KOPT-K1 (cell line): ENCODE measurements at regions not wholly inside any gene's neighbourhood (a gene's known extent, or its start where the extent isn't known, plus 50 kb on each side); places are given as distances from the start of the nearest gene placed in this dataset.
"Not testable (repeated sequence)": the region's sequence is repeated elsewhere in the genome, so short reads cannot be mapped to it uniquely, and the experiment has no call there.

Experiments used
- H3K27ac ChIP-seq: fragments of 200-600 bp; sonication (generic); 2 replicates; pipeline ENCODE4 v1.5.1; 2016; ENCODE audit warnings: antibody characterized with exemption, mild to moderate bottlenecking, low read depth, low read length; ENCODE audit not compliant: poor library complexity, severe bottlenecking
- H3K36me3 ChIP-seq: fragments of 200-600 bp; sonication (generic); 2 replicates; pipeline ENCODE4 v1.5.1; 2017; ENCODE audit warnings: antibody characterized with exemption, mild to moderate bottlenecking, low read length, moderate library complexity; ENCODE audit not compliant: insufficient read depth
- H3K9me3 ChIP-seq: fragments of 200-600 bp; sonication (generic); 2 replicates; pipeline ENCODE4 v1.5.1; 2017; ENCODE audit warnings: antibody characterized with exemption, low read length, mild to moderate bottlenecking; ENCODE audit not compliant: insufficient read depth, poor library complexity, severe bottlenecking

GRCh38 chr15:96804754-96805153 is 474.3 kb downstream of the NR2F2 start:
- Histone ChIP-seq H3K27ac (no peak overlapping the region), H3K9me3 (no peaks in the 10 kb centered on the region), H3K36me3 (no peaks in the 10 kb centered on the region)

DNA sequence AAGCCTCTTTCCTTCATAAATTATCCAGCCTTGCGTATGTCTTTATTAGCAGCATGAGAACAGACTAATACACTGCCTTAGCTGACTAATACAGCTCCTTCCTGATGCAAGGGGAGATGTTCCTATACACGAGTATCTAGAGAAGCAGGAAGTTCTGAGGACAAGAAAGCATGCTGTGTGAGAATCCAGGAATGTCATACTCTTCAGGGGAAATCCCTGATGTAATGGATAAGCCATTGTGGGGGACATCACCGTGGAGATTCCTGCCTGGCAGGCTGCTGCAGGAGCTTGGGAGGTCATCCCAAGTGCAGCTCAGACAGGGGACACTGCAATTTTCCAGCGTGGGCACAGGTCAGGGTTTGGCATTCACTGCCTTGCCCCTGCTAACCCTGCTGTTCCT is 476.9 kb downstream of the NR2F2 start:
- Histone ChIP-seq H3K27ac (no peak overlapping the region), H3K36me3 (no peaks in the 10 kb centered on the region), H3K9me3 (no peaks in the 10 kb centered on the region)

DNA sequence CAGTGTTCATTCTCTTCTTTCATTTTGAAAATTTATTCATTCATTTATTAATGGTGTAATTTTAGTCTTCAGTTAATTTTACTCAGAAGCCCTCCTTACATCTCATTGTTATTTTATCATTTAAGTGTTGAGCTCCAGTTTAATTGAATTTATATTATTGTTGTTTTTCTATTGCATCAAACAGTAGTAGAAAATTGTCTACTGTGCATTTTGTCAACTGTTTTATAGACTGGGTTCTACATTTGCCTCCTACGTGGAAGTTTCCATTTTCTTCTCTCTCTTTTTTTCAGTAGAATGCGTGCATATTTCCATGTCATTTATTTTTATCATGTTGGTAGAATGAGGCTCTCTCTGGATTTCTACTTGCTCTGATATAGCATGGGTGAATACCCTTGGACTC is 487.4 kb downstream of the NR2F2 start:
- no peaks in the 10 kb centered on the region for H3K36me3 ChIP-seq
- H3K9me3 ChIP-seq: no peaks in the 10 kb centered on the region
- H3K27ac ChIP-seq: no peak overlapping the region

- no peaks in the 10 kb centered on the region for H3K36me3 ChIP-seq
- H3K9me3 ChIP-seq: no peaks in the 10 kb centered on the region
- H3K27ac ChIP-seq: no peak overlapping the region
Measured at GRCh38 chr15:96818861-96819260, 488.4 kb downstream of the NR2F2 start.

GRCh38 chr15:96827981-96828380 is 497.5 kb downstream of the NR2F2 start:
- H3K9me3 ChIP-seq: no peaks in the 10 kb centered on the region
- no peak overlapping the region for H3K27ac ChIP-seq
- no peaks in the 10 kb centered on the region for H3K36me3 ChIP-seq

DNA sequence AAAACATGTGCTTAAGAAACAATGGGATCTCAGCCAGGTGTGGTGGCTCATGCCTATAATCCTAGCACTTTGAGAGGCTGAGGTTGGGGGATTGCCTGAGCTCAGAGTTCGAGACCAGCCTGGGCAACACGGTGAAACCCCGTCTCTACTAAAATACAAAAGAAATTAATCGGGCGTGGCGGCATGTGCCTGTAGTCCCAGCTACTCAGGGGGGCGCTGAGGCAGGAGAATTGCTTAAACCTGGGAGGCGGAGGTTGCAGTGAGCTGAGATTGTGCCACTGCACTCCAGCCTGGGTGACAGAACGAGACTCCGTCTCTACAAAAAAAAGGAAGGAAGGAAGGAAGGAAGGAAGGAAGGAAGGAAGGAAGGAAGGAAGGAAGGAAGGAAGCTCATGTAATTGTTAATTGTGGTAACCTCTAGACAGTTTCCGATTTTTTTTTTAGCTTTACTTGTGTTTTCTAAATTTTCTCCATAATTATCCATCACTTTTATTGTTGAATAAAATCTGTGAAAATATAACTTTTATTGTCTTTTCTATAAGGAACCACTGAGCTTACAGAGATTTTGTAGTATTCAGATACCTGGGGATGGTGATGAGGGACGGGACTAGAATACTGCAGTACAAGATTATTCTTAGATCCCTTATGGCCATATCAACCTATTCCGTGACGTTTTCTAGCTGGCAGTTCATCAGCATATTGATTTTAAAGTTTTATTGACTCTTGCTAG is 506.9 kb downstream of the NR2F2 start:
- Histone ChIP-seq H3K27ac (no peak overlapping the region), H3K36me3 (no peaks in the 10 kb centered on the region), H3K9me3 (no peaks in the 10 kb centered on the region)

GRCh38 chr15:96838081-96838480 is 507.6 kb downstream of the NR2F2 start:
- H3K36me3 ChIP-seq: no peaks in the 10 kb centered on the region
- no peaks in the 10 kb centered on the region for H3K9me3 ChIP-seq
- no peak overlapping the region for H3K27ac ChIP-seq

- Histone ChIP-seq H3K9me3 (no peaks in the 10 kb centered on the region), H3K27ac (no peak overlapping the region), H3K36me3 (no peaks in the 10 kb centered on the region)
Measured at GRCh38 chr15:96849271-96849900, 518.9 kb downstream of the NR2F2 start.

- Histone ChIP-seq H3K36me3 (no peaks in the 10 kb centered on the region), H3K27ac (no peak overlapping the region), H3K9me3 (no peaks in the 10 kb centered on the region)
Measured at GRCh38 chr15:96851613-96852012, 521.1 kb downstream of the NR2F2 start.

- no peak overlapping the region for H3K27ac ChIP-seq
- H3K9me3 ChIP-seq: no peaks in the 10 kb centered on the region
- H3K36me3 ChIP-seq: no peaks in the 10 kb centered on the region
Measured at GRCh38 chr15:96858694-96859093, 528.2 kb downstream of the NR2F2 start.

DNA sequence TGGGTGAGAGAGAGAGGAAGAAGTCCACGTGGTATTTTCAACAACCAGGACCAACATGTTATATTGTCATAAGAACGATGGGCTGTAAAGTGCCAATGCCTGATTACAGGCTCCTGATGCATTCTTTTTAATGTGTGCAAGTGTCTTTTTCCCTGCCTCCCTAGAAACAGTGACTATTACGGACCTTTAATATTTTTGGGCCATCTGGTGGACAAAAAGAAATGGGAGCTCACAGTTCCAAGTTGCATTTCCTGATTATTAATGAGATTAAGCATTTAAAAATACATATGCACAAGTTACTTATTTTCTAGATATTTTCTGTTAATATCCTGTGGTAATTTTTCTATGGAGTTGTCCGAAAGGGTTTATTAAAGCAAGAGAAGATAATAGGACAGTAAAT is 530.2 kb downstream of the NR2F2 start:
- Histone ChIP-seq H3K27ac (no peak overlapping the region), H3K9me3 (no peaks in the 10 kb centered on the region), H3K36me3 (no peaks in the 10 kb centered on the region)

DNA sequence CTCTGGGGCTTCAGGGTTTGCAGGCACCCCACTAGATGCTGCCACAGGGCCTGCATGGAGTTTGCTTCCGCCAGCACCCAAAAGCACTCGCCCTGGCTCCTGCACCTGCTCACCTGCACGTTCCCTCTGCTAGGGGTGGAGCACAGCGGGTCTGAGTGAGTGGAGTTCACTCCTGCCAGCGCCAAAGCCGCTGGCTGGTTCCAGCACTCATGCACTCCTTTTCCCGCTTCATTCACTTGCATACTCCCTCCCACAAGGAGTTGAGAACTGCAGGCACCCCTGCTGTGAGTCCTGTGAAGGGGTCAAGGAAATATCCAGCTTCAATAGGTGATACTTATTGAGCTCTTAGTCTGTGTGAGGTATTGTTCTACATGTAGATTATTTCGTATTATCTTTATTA is 537.5 kb downstream of the NR2F2 start:
- Histone ChIP-seq H3K27ac (no peak overlapping the region), H3K36me3 (no peaks in the 10 kb centered on the region), H3K9me3 (no peaks in the 10 kb centered on the region)

DNA sequence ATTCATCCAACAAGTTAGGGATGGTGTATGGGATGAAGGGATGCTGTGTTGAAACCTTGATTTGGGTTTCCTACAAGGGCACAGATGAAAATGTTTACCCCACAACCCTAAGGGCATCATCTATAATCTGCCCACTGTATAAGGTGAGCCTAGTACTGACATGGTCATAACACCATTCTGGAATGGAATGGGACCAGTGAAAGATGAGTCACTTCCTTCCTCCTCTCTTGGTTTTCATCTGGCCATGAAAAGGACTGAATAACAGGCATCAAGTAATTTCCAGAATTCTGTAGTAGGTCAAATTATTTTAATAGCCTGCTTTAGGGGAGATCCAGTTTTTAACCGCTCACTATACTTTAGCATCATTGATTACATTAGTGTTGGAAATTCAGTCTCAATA is 538.6 kb downstream of the NR2F2 start:
- Histone ChIP-seq H3K9me3 (no peaks in the 10 kb centered on the region), H3K36me3 (no peaks in the 10 kb centered on the region), H3K27ac (no peak overlapping the region)

DNA sequence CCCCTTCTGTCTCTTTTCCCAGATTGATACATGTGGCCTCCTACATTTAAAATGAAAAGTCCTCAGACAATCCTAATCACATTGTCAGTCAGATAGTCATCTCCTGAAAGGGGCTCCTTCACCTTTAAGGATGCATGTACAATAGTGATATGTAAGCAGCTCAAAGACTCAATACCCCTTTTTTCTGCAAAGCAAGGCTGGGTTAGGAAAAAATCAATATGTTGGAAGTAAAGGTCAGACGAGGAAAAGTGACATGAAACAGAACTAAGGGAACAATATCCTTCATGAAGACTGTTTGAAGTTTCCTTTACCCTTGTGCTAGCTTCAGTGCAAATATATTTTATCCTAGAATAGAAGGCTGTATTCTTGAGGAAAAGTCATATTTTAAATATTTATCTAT is 539.3 kb downstream of the NR2F2 start:
- Histone ChIP-seq H3K27ac (no peak overlapping the region), H3K9me3 (no peaks in the 10 kb centered on the region), H3K36me3 (no peaks in the 10 kb centered on the region)

DNA sequence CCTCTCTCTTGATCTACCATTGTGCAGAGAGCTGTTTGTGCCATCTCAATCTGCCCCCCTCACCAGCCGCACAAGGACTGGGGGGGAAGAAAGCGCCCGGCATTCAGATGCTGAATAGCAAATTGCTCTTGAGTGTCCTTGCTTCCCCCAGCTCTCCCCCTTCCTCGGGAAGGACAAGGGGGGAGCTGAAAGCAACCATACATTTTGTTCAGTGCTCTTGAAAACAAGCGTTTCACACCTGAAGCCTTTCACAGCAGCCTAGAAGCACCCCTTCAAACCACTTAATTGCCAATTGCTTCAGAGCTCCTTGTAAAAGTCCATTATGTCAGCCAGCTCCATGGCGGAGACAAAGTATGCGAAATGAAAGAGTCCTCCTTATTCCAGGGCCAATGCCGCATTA is 540.1 kb downstream of the NR2F2 start:
- H3K9me3 ChIP-seq: no peaks in the 10 kb centered on the region
- no peak overlapping the region for H3K27ac ChIP-seq

DNA sequence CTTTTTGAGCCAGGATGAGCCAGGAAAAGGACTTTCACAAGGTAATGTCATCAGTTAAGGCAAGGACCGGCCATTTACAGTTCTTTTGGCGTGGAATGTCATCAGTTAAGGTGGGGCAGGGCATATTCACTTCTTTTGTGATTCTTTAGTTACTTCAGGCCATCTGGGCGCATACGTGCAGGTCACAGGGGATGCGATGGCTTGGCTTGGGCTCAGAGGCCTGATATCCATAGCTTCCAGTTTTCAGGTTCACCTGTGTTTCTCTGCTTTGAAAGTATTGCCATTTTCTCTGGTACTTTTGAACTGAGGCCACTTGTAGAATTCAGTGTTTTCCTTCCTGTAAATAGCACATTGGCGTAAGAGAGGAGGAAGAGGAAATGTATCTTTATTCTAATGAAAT is 546.9 kb downstream of the NR2F2 start:
- H3K36me3 ChIP-seq, H3K9me3 ChIP-seq, H3K27ac ChIP-seq: not testable (repeated sequence)

More for the DNA sequence above, 540.1 kb downstream of the NR2F2 start:
- H3K36me3 ChIP-seq: no peaks in the 10 kb centered on the region
